Fibroblast of villous mesenchyme (primary cell): ENCODE measurements at regions not wholly inside any gene's neighbourhood (a gene's known extent, or its start where the extent isn't known, plus 50 kb on each side); places are given as distances from the start of the nearest gene placed in this dataset.

Source experiments
- DNase-seq: peaks from one replicate; pipeline ENCODE4 v3.0.0-alpha.2; 2010; ENCODE audit warnings: low read depth
- H3K4me3 ChIP-seq: 2 replicates; pipeline ENCODE4 v1.5.1; 2011; ENCODE audit warnings: low read depth, mild to moderate bottlenecking, low read length
- TF ChIP-seq, protein P1 (sequence below): IDR thresholded peaks from 2 replicates; pipeline ENCODE4 v1.5.1; 2012; ENCODE audit warnings: low read depth, mild to moderate bottlenecking, low read length; ENCODE audit not compliant: insufficient read depth

DNA sequence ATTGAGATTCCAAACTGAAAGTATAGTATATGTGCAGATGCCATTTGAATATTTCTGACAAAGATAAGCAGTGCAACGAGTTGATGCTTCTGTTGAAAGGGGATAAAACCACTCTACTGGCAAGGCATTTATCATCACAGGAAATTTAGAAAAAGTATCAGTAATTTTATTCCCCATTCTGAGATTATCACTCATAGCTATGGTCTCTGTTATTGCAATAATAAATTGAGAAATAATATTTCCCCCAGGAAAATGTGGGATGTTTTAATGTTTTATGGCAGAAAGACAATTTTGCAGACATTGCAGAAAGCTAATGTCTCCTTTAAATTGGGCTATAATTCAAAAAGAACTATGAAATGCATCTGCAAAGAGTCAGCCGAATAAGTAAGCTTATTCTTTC lies 1612.7 kb upstream of the ACO1 start:
- DNase-seq, result no peak
- no peak overlapping the region for H3K4me3 ChIP-seq
- TF ChIP-seq, protein P1, sequence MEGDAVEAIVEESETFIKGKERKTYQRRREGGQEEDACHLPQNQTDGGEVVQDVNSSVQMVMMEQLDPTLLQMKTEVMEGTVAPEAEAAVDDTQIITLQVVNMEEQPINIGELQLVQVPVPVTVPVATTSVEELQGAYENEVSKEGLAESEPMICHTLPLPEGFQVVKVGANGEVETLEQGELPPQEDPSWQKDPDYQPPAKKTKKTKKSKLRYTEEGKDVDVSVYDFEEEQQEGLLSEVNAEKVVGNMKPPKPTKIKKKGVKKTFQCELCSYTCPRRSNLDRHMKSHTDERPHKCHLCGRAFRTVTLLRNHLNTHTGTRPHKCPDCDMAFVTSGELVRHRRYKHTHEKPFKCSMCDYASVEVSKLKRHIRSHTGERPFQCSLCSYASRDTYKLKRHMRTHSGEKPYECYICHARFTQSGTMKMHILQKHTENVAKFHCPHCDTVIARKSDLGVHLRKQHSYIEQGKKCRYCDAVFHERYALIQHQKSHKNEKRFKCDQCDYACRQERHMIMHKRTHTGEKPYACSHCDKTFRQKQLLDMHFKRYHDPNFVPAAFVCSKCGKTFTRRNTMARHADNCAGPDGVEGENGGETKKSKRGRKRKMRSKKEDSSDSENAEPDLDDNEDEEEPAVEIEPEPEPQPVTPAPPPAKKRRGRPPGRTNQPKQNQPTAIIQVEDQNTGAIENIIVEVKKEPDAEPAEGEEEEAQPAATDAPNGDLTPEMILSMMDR, result no peak

DNA sequence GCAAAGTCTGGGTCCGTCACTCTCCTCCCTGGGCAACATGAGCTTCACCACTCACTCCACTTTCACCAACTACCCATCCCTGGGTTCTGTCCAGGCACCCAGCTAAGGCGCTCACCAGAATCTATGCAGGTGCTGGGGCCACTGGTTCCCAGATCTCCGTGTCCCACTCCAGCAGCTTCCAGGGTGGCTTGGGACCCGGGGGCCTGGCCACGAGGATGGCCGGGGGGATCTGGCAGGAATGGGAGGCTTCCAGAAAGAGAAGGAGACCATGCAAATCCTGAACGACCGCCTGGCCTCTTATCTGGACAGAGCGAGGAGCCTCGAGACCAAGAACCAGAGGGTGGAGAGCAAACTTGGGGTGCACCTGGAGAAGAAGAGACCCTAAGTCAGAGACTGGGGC lies 1611.0 kb upstream of the ACO1 start:
- H3K4me3 ChIP-seq, result no peak overlapping the region
- TF ChIP-seq, protein P1, result no peak
- DNase-seq, result no peak

DNA sequence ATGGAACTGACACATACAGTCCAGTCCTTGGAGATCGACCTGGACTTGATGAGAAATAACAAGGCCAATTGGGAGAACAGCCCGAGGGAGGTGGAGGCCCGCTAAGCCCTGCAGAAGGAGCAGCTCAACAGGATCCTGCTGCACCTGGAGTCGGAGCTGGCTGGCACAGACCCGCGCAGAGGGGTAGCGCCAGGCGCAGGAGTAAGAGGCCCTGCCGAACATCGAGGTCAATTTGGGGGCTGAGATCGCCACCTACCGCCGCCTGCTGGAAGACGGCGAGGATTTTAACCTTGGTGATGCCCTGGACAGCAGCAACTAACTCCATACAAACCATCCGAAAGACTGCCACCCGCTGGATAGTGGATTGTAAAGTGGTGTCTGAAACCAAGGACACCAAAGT lies 1610.1 kb upstream of the ACO1 start:
- TF ChIP-seq, protein P1, result no peak
- DNase-seq, result no peak
- H3K4me3 ChIP-seq, result no peak overlapping the region

DNA sequence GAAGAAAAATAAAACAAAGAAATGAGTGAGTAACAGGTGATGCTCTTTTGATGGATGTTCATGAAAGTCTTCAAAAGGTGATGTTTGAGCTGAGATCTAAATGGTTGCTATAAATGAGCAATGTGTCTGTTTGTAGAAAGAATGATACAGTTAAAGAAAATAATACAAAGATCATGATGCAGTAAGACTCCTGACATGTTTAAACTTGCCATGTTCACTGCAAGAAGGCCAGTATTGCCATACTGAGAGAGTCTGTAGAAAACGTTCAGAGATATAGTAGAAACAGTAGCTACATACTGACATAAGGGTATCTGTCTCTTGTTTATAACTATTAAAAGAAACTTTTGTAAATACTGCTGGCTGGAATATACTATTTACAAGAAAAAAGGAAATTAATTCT lies 1609.2 kb upstream of the ACO1 start:
- no peak for DNase-seq
- TF ChIP-seq, protein P1, result no peak

DNA sequence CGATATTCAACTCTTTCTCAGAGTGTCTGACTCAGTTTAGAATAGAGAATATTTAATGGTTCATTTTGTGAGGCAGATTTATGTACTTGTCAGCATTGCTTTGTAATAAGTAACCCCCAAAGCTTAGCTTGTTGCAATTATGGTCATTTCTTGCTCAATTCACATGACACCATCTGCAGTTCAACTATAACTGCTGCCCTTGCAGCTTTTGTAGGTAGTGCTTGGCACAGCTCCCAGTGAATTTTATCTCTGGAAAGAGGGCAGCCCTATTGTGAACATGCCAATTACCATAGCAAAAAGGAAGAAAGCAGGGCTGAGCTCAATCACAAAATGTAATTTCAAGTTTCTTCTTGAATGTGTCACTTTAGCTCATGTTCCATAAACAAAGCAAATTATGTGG lies 1587.7 kb upstream of the ACO1 start:
- peak; percentile 29 for DNase-seq
- TF ChIP-seq, protein P1, result no peak
- H3K4me3 ChIP-seq, result no peak overlapping the region

More for the DNA sequence above, 1609.2 kb upstream of the ACO1 start:
- no peak overlapping the region for H3K4me3 ChIP-seq

DNA sequence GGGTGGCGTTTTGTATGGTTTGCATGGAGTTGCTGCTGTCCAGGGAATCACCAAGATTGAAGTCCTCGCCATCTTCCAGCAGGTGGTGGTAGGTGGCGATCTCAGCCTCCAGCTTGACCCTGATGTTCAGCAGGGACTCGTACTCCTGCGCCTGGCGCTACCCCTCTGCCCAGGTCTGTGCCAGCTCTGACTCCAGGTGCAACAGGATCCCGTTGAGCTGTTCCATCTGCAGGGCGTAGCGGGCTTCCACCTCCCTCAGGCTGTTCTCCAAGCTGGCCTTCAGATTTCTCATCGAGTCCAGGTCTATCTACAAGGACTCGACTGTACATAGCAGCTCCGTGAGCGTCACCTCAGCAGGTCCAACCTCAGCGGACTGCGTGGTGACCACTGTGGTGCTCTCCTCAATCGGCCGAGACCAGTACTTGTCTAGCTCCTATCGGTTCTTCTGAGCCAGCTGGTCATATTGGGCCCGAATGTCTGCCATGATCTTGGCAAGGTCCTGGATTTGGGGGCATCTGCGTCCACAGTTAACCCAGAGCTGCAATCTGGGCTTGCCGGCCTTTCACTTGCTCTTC lies 1584.8 kb upstream of the ACO1 start:
- TF ChIP-seq, protein P1, result no peak
- no peak for DNase-seq
- H3K4me3 ChIP-seq, result no peak overlapping the region

DNA sequence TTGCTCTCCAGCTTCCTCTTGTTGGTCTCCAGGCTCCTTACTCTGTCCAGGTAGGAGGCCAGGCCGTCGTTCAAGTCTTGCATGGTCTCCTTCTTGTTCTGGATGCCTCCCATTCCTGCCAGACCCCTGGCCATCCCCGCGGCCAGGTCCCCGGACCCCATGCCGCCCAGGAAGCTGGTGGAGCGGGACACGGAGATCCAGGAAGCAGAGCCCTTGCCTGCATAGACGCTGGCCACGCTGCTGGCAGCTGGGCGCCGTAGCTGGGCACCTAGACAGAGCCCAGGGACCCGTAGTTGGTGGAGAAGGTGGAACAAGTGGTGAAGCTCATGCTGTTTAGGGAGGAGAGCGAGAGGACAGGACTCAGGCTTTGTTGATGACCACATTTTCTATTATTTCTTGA lies 1584.0 kb upstream of the ACO1 start:
- TF ChIP-seq, protein P1, result no peak
- H3K4me3 ChIP-seq, result no peak overlapping the region
- no peak for DNase-seq
